Ammon's horn (tissue), 1 donor: ENCODE measurements at regions not wholly inside any gene's neighbourhood (a gene's known extent, or its start where the extent isn't known, plus 50 kb on each side); places are given as distances from the start of the nearest gene placed in this dataset.
"Not testable (repeated sequence)": the region's sequence is repeated elsewhere in the genome, so short reads cannot be mapped to it uniquely, and the experiment has no call there.

Source experiments
- DNase-seq: peaks from one replicate; pipeline ENCODE4 v3.0.0-alpha.2; 2016; ENCODE audit warnings: low spot score

- DNase-seq, result no peak
Measured at GRCh38 chr4:18636001-18636585, 614.5 kb upstream of the LCORL start.

DNA sequence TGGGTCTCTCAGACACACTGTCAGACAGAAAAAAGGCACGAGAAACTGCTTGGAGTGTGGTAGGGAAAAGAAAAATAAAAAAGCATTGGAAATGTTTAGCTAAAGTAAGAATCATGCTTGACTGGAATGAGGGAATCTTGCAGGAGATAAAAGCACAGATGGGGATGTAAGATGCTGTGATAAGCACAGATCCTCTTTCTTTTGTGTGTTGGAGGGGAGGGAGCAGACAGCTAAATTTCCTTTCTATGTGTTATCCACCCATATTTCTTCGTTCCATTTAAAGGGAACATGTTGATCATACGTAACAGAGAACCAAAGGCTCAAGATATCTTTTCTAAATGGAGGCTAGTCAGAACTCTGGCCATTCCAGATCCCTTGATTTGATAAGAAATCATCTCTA is 614.0 kb upstream of the LCORL start:
- DNase-seq, result peak; percentile 8

- DNase-seq, result no peak
Measured at GRCh38 chr4:18631586-18631985, 610.0 kb upstream of the LCORL start.

GRCh38 chr4:18630218-18631110 is 608.9 kb upstream of the LCORL start:
- no peak for DNase-seq

- no peak for DNase-seq
Measured at GRCh38 chr4:18627447-18628005, 606.0 kb upstream of the LCORL start.

- no peak for DNase-seq
Measured at GRCh38 chr4:18626996-18627395, 605.4 kb upstream of the LCORL start.

DNA sequence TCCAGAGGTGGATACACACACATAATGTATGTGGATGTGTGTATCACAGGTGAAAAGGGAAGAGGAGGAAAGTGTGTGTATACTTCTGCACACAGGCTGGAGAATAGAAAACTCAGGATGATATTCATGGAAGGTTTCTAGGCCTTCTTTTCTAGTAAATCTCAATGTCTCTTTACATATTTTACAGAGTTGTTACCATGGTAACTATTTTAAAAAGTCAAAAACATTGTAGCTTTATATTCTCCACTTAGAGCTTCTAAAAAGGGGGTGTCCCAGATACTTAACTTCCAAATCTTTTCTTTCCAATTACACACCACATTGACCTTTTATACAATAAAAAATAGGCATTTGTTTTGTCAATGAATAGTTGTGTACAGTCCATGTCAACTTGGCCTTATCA is 604.8 kb upstream of the LCORL start:
- no peak for DNase-seq

- DNase-seq, result no peak
Measured at GRCh38 chr4:18621186-18621585, 599.6 kb upstream of the LCORL start.

DNA sequence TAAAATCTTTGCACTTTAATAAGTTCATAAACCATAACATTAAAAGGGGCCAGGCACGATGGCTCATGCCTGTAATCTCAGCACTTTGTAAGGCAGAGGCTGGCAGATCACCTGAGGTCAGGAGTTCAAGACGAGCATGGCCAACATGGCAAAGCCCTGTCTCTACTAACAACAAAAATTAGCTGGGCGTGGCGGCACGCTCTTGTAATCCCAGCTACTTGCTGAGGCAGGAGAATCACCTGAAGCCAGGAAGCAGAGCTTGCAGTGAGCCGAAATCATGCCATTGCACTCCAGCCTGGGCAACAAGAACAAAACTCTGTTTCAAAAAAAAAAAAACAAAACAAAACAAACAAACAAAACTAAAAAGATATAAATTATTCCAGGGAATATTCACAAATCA is 595.2 kb upstream of the LCORL start:
- no peak for DNase-seq

DNA sequence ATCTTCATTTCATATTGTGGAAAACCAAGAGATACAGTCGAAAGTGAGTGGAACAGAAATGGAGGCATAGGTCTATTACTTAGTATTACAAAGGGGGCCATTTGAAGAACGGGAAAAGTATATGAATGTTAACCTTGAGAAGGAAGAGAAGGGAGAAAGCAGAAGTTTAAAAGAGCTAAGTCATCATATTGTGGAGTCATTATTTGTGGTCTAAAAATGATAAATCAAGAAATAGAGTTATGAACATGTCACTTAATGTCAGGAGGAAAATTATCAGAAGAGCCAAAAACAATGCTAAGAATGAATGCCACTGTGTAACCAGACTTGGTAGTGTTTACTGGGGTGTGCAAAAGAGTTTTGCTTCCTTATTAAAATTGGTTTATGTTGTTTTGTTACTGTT is 589.5 kb upstream of the LCORL start:
- no peak for DNase-seq

DNA sequence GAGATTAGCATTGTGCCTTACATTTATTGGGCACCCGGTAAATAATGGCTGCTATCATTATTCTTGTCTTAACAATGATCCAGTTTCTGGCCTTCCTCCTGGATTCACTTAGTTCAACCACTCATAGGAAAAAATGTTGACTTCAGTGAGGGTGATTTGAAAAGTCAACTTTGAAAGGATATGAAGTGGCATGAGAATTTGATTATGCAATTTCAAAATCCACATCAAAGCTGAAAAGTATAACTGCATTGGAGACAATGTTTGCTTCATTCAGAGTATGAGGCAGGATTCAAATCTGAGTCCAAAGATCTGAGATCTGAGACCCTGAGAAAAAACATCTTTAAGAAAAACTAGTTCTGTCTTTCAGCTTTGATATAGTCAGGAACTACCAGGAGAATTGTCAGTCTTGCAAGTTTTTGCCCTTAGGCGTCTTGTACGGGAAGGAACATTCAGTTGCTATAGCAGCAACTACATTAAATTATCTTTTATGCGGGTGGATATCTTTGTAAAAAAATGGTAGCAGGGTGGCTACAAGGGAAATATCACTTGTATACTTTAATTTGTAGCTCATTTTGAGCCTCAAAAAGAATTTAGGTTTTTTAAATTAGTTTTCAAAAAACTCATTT is 587.5 kb upstream of the LCORL start:
- DNase-seq, result no peak

DNA sequence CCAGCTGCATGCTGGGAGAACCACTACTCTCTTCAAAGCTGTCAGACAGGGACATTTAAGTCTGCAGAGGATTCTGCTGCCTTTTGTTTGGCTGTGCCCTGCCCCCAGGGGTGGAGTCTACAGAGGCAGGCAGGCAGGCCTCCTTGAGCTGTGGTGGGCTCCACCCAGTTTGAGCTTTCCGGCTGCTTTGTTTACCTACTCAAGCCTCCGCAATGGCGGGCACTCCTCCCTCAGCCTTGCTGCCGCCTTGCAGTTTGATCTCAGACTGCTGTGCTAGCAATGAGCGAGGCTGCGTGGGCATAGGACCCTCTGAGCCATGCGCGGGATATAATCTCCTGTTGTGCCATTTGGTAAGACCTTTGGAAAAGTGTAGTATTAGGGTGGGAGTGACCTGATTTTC is 581.1 kb upstream of the LCORL start:
- not testable (repeated sequence) for DNase-seq

- DNase-seq, result peak; percentile 95
Measured at GRCh38 chr4:18593297-18594002, 571.9 kb upstream of the LCORL start.

DNA sequence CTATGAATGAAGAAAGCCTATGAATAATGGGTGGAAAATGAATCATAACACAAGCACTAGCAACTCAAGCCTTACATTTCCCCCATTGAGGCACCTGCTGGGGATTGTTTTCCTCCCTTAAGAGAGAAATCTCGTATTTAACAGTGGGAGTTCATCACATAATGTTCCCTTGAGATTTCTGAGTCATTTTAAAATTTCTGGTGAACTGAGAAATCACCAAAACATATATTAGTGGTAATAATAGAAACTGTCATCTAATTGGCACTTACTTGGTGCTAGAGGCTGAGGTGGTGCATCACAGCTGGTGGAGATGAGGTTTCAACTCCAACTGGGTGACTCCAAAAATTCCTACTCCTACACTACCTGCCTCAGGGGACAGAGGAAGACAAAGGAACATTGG is 561.3 kb upstream of the LCORL start:
- DNase-seq, result no peak

DNA sequence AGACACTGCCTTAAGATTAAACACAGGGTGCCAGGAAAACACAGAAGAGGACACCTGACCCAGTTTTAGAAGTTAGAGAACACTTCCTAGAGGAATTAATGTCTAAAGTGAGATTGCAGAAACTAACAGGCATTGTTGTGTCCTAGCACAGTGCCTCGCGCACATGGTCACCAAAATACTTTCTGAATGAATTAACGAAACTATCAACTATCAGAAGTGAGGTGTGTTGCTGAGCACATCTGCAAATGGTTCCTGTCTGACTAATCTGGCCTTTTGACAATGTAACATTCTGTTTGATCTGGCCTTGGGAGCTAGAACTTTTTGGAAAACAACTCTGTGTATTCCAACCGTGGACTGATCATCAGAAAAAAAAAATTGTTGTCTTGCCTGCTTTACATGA is 556.8 kb upstream of the LCORL start:
- no peak for DNase-seq

GRCh38 chr4:18572481-18572880 is 550.9 kb upstream of the LCORL start:
- no peak for DNase-seq

GRCh38 chr4:18571301-18571761 is 549.8 kb upstream of the LCORL start:
- DNase-seq, result no peak

GRCh38 chr4:18570370-18570769 is 548.8 kb upstream of the LCORL start:
- no peak for DNase-seq

DNA sequence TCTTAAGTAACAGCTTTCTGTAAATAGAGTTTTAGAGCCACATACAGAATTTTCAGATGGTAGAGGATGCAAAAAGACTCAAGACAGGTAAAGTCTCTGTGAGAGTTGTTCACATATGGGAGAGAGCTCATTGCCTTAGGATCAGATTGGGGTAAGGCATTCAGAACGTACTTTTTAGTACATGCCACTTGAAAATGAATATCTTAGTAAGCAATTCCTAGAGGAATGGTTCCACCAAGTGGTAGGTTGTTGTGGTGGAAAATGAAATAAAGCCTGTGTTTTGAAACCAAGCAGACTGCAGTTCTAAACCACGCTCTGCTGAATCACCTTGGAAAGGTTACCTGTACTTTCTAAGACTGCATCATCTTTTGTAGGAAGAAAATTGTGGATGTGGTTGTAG is 547.0 kb upstream of the LCORL start:
- DNase-seq, result peak; percentile 34

- no peak for DNase-seq
Measured at GRCh38 chr4:18566970-18567799, 545.6 kb upstream of the LCORL start.

GRCh38 chr4:18559492-18559891 is 537.9 kb upstream of the LCORL start:
- DNase-seq, result no peak
